Ishikawa (cell line): ENCODE measurements at regions not wholly inside any gene's neighbourhood (a gene's known extent, or its start where the extent isn't known, plus 50 kb on each side); places are given as distances from the start of the nearest gene placed in this dataset.

Source experiments
- CEBPB ChIP-seq: IDR thresholded peaks from 2 replicates; pipeline ENCODE4 v1.6.1; 2012
- CREB1 ChIP-seq: IDR thresholded peaks from 2 replicates; pipeline ENCODE4 v1.6.1; 2012; ENCODE audit warnings: low read depth
- EGR1 ChIP-seq: IDR thresholded peaks from 2 replicates; pipeline ENCODE4 v1.6.1; 2012
- EP300 ChIP-seq: IDR thresholded peaks from 2 replicates; pipeline ENCODE4 v1.6.1; 2012; ENCODE audit warnings: borderline replicate concordance
- FOXM1 ChIP-seq: IDR thresholded peaks from 2 replicates; pipeline ENCODE4 v1.6.1; 2012; ENCODE audit warnings: low read depth, borderline replicate concordance
- MAX ChIP-seq: IDR thresholded peaks from 2 replicates; pipeline ENCODE4 v1.6.1; 2012
- NFIC ChIP-seq: IDR thresholded peaks from 2 replicates; pipeline ENCODE4 v1.6.1; 2012
- RAD21 ChIP-seq: IDR thresholded peaks from 2 replicates; pipeline ENCODE4 v1.6.1; 2012; ENCODE audit warnings: low read depth
- TAF1 ChIP-seq: IDR thresholded peaks from 2 replicates; pipeline ENCODE4 v1.6.1; 2012; ENCODE audit warnings: low read depth, mild to moderate bottlenecking
- TCF12 ChIP-seq: IDR thresholded peaks from 2 replicates; pipeline ENCODE4 v1.6.1; 2012; ENCODE audit warnings: low read depth
- TEAD4 ChIP-seq: IDR thresholded peaks from 2 replicates; pipeline ENCODE4 v1.6.1; 2012
- USF1 ChIP-seq: IDR thresholded peaks from 2 replicates; pipeline ENCODE4 v1.6.1; 2012
- YY1 ChIP-seq: IDR thresholded peaks from 2 replicates; pipeline ENCODE4 v1.6.1; 2012; ENCODE audit warnings: low read depth
- ZBTB7A ChIP-seq: IDR thresholded peaks from 2 replicates; pipeline ENCODE4 v1.6.1; 2012; ENCODE audit warnings: low read depth
- TF ChIP-seq, protein P1 (sequence below): IDR thresholded peaks from 2 replicates; pipeline ENCODE4 v1.6.1; 2012; ENCODE audit warnings: low read depth, mild to moderate bottlenecking

- TF ChIP-seq ZBTB7A = no peak
- TF ChIP-seq, protein P1, sequence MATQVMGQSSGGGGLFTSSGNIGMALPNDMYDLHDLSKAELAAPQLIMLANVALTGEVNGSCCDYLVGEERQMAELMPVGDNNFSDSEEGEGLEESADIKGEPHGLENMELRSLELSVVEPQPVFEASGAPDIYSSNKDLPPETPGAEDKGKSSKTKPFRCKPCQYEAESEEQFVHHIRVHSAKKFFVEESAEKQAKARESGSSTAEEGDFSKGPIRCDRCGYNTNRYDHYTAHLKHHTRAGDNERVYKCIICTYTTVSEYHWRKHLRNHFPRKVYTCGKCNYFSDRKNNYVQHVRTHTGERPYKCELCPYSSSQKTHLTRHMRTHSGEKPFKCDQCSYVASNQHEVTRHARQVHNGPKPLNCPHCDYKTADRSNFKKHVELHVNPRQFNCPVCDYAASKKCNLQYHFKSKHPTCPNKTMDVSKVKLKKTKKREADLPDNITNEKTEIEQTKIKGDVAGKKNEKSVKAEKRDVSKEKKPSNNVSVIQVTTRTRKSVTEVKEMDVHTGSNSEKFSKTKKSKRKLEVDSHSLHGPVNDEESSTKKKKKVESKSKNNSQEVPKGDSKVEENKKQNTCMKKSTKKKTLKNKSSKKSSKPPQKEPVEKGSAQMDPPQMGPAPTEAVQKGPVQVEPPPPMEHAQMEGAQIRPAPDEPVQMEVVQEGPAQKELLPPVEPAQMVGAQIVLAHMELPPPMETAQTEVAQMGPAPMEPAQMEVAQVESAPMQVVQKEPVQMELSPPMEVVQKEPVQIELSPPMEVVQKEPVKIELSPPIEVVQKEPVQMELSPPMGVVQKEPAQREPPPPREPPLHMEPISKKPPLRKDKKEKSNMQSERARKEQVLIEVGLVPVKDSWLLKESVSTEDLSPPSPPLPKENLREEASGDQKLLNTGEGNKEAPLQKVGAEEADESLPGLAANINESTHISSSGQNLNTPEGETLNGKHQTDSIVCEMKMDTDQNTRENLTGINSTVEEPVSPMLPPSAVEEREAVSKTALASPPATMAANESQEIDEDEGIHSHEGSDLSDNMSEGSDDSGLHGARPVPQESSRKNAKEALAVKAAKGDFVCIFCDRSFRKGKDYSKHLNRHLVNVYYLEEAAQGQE = no peak
Observed at GRCh38 chr9:31605164-31605563, 779.3 kb upstream of the ACO1 start.

DNA sequence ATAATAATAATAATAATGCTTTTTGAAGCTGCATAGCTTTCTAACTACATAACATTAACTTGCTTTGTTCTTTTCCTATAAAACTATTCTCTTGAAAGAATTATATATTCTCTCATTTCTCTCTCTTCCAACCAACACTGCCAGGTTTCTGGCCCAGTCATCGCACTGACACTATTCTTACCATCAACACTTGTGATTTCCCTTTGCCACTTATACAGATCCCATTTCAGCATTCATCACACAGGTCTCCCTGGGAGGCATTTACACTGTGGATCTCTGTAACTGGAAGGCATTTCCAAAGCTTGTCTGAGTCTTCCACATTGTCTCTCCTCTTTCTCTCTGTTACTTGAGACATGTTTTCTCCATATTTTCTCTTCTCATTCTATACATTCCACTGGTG, 777.8 kb upstream of the ACO1 start:
- TF ChIP-seq TCF12 (no peak), YY1 (no peak)

- TF ChIP-seq EGR1 (no peak), USF1 (no peak), RAD21 (no peak), TAF1 (no peak), CEBPB (no peak), TCF12 (no peak)
Observed at GRCh38 chr9:31608416-31608815, 776.0 kb upstream of the ACO1 start.

DNA sequence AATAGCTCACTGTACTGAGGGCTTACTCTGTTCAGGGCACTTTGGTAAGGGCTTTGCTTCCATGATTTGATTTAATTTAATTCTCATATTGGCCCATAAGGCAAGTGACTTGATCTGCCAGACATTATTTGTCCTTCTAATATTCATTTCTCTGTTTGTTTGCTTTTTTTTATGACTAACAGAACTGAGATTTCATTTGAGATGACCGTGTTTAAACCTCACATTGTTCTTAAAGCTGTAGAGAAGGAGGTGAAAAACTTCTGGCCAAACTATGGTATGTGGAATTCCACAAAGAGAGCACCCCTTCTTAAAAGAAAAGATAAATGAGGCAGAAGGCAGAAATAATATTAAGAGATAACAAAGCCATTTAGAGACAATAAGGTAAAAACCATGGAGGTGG, 775.6 kb upstream of the ACO1 start:
- TF ChIP-seq EGR1 (no peak), NFIC (no peak), MAX (no peak), FOXM1 (no peak), ZBTB7A (no peak), YY1 (no peak), CREB1 (no peak), CEBPB (no peak), EP300 (no peak), TCF12 (no peak), TEAD4 (no peak), RAD21 (no peak), TAF1 (no peak), USF1 (no peak)
- TF ChIP-seq, protein P1 = no peak

DNA sequence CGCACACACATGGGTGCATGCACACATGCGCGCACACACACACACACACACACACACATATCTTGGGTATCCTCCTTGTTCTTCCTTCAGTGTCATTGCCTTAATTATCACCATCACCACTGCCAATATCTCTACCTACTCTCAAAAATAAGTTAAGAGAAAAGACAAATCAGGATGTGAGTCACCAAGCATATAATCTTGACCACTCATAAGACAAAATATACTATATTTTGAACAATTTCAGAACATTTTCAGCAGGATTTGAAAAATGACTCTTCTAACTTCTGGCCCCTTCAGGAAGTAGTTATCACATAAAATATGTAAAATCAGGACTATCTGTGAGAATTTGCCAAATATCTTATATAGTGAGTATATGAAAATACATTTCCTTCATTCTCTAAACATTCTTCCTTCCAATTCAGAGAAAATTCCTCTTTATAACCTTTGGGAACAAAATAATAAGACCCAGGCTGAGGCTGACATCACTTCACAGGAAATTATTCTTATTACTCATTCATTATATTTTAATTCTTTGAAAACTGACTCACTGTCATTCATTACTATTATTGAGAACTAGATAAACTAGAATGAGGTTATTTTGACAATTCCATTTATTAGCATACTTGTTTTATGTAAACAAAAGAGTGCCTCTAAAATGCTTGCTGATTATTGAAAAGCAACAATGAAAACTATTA, 772.0 kb upstream of the ACO1 start:
- TF ChIP-seq TAF1 (no peak), RAD21 (no peak), USF1 (no peak), NFIC (no peak), TEAD4 (no peak), ZBTB7A (no peak), YY1 (no peak), EP300 (no peak), FOXM1 (no peak), MAX (no peak)
- TF ChIP-seq, protein P1 = no peak
